BE2C (cell line): ENCODE measurements at regions not wholly inside any gene's neighbourhood (a gene's known extent, or its start where the extent isn't known, plus 50 kb on each side); places are given as distances from the start of the nearest gene placed in this dataset.

Experiments
- DNase-seq: peaks from one replicate; pipeline ENCODE4 v3.0.0-alpha.2; 2020
- H3K27me3 ChIP-seq: fragments of 250-450 bp; sonication (Bioruptor Pico); 2 replicates; pipeline ENCODE4 v1.5.1; 2020; ENCODE audit warnings: mild to moderate bottlenecking
- H3K36me3 ChIP-seq: fragments of 250-450 bp; sonication (Bioruptor Pico); 2 replicates; pipeline ENCODE4 v1.5.1; 2020; ENCODE audit warnings: mild to moderate bottlenecking
- H3K4me1 ChIP-seq: fragments of 250-450 bp; sonication (Bioruptor Pico); 2 replicates; pipeline ENCODE4 v1.5.1; 2020
- H3K4me3 ChIP-seq: 2 replicates; pipeline ENCODE4 v1.5.1; 2011; ENCODE audit warnings: low read depth, low read length
- H3K9me3 ChIP-seq: fragments of 250-450 bp; sonication (Bioruptor Pico); 2 replicates; pipeline ENCODE4 v1.5.1; 2020
- TF ChIP-seq, protein P1 (sequence below): IDR thresholded peaks from 2 replicates; pipeline ENCODE4 v1.5.1; 2012; ENCODE audit warnings: mild to moderate bottlenecking, low read depth, low read length

GRCh38 chr9:87346061-87346665, 151.5 kb upstream of the DAPK1 start:
- Histone ChIP-seq H3K4me1 (no peaks in the 10 kb centered on the region; the same call in 1 of the 2 replicates), H3K4me3 (no peak overlapping the region), H3K27me3 (no peaks in the 10 kb centered on the region), H3K36me3 (no peaks in the 10 kb centered on the region), H3K9me3 (no peaks in the 10 kb centered on the region)
- TF ChIP-seq, protein P1, sequence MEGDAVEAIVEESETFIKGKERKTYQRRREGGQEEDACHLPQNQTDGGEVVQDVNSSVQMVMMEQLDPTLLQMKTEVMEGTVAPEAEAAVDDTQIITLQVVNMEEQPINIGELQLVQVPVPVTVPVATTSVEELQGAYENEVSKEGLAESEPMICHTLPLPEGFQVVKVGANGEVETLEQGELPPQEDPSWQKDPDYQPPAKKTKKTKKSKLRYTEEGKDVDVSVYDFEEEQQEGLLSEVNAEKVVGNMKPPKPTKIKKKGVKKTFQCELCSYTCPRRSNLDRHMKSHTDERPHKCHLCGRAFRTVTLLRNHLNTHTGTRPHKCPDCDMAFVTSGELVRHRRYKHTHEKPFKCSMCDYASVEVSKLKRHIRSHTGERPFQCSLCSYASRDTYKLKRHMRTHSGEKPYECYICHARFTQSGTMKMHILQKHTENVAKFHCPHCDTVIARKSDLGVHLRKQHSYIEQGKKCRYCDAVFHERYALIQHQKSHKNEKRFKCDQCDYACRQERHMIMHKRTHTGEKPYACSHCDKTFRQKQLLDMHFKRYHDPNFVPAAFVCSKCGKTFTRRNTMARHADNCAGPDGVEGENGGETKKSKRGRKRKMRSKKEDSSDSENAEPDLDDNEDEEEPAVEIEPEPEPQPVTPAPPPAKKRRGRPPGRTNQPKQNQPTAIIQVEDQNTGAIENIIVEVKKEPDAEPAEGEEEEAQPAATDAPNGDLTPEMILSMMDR: no peak
- DNase-seq: no peak

- TF ChIP-seq, protein P1: no peak
- no peaks in the 10 kb centered on the region for H3K36me3 ChIP-seq
- no peaks in the 10 kb centered on the region; the same call in 1 of the 2 replicates for H3K4me1 ChIP-seq
- no peak for DNase-seq
- H3K4me3 ChIP-seq: no peak overlapping the region
- no peaks in the 10 kb centered on the region for H3K27me3 ChIP-seq
- no peaks in the 10 kb centered on the region for H3K9me3 ChIP-seq
These were observed 146.8 kb upstream of the DAPK1 start for GRCh38 chr9:87350915-87351314.

- no peaks in the 10 kb centered on the region for H3K36me3 ChIP-seq
- no peaks in the 10 kb centered on the region; the same call in 1 of the 2 replicates for H3K4me1 ChIP-seq
- H3K4me3 ChIP-seq: no peak overlapping the region
- TF ChIP-seq, protein P1: no peak
- no peak for DNase-seq
- H3K9me3 ChIP-seq: no peaks in the 10 kb centered on the region
- H3K27me3 ChIP-seq: no peaks in the 10 kb centered on the region
These were observed 144.4 kb upstream of the DAPK1 start for GRCh38 chr9:87353301-87353700.

- no peak overlapping the region for H3K4me3 ChIP-seq
- no peaks in the 10 kb centered on the region for H3K36me3 ChIP-seq
- H3K4me1 ChIP-seq: no peaks in the 10 kb centered on the region; the same call in 1 of the 2 replicates
- DNase-seq: no peak
- H3K27me3 ChIP-seq: no peaks in the 10 kb centered on the region
- TF ChIP-seq, protein P1: no peak
- no peaks in the 10 kb centered on the region for H3K9me3 ChIP-seq
These were observed 143.5 kb upstream of the DAPK1 start for GRCh38 chr9:87354147-87354546.

DNA sequence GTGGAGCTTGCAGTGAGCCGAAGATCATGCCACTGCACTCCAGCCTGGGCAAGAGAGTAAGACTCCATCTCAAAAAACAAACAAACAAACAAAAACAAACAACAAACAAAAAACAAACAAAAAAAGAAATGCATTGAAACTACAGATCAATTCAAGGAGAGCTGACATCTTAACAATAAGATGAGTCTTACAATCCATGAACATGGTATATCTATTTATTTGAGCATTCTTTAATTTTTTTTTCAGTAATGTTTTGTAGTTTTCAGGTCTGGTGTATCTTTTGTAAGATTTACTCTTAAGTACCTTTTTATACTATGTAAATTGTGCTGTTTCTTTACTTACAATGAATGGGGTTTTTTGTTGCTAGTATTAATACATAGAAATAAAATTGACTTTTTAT, 140.1 kb upstream of the DAPK1 start:
- TF ChIP-seq, protein P1: no peak
- DNase-seq: no peak
- Histone ChIP-seq H3K36me3 (no peaks in the 10 kb centered on the region), H3K9me3 (no peaks in the 10 kb centered on the region), H3K4me1 (no peaks in the 10 kb centered on the region), H3K27me3 (no peaks in the 10 kb centered on the region), H3K4me3 (no peak overlapping the region)

GRCh38 chr9:87359264-87359663, 138.4 kb upstream of the DAPK1 start:
- TF ChIP-seq, protein P1: no peak
- H3K36me3 ChIP-seq: no peaks in the 10 kb centered on the region
- DNase-seq: no peak
- H3K27me3 ChIP-seq: no peaks in the 10 kb centered on the region
- H3K4me1 ChIP-seq: no peaks in the 10 kb centered on the region
- no peak overlapping the region for H3K4me3 ChIP-seq
- no peaks in the 10 kb centered on the region for H3K9me3 ChIP-seq
